ENCODE measurements at regions not wholly inside any gene's neighbourhood (a gene's known extent, or its start where the extent isn't known, plus 50 kb on each side); places are given as distances from the start of the nearest gene placed in this dataset.

DNA sequence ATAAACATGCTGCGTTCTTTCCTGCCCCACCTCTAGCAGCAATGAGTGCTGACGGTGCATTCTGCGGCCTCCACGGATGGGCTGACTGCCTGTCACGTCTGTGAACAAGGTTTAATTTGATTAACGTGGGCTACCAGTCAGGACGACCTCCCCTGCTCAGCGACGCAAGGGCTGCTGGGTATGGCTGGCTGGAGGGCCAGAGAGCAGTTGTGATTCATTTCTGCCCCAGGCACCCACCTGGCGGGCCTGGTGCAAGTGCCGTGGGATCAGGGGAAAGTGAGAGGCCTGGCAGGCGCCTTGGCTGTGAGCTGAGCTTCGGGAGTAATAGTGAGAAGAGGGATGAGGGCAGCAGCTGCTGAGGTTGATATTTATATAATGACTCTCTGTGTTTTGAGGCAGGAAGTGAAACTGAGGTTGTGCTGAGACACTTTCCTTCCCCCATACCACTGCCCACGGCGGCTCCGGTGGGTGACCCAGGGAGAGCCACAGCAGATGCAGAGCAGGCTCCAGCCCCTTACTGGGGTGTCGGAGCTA lies 190.4 kb upstream of the BCL6 start:
- no peak for DNase-seq

DNA sequence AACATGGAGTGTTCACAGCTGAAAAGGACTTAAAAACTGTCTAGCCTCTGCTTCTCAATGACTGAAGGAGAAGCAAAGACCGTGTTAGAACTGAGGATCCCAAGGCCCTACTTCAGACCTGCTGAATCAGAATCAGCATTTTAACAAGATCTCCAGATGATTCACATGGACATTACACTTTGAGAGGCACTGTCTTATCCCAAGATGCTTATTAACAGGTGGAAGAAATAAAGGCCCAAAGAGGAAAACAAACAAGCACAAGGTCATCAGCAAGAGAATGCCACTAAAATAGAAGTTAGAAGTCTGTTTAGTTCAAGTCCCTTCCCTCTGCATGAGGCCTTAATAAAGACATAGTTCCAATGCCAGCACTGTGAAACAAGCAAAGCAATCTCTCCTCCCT lies 191.4 kb upstream of the BCL6 start:
- DNase-seq = no peak

DNA sequence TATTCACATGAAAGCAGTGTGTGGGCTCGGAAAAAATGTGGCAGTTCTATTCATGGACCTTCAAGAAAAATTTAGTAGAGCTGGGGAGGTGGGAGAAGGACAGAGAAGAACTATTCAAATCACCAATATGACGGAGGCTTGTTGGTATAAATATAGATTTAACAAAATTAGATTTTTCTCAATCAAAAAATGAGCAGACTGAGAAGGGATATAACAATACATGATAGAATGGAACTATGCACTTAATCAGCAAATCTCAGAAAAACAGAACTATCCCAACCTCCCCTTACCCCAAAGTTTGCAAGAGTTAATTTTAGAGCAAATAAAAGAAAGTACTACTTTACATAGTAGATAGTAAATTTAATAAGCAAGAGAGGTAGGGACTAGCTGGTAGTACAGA lies 194.6 kb upstream of the BCL6 start:
- no peak for DNase-seq

DNA sequence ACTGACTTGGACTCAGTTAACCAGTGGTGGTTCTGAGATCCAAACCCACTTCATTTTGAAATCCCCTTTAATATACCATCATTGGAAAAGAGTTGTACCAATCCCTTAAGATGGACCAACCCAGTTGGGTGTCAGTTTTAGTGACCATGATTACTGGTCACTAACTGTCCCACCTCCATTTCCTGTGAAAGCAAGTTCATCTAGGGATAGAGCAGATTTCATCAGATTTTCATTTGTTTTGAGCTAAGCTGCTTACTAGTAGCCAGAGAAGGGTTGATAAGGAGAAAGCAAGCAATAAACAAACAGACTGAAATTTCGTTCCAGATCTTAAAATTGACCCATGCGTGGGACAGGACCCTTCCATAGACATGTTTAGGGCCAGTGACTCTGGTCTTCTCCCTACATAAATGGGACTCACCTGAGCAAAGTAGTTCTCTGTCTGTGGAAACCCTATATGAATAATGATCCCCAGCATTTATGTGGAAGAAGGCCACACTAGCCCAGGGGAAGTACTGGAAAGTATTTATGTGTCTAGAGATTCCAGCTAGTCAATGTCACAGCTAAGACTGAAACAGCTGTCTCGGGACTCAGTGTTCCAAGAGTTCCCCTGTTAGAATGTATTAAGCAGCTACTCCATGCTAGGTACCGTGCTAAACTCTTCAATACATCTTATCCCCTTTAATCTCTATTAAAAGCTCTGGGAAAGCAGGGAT lies 196.0 kb upstream of the BCL6 start:
- no peak for DNase-seq

DNA sequence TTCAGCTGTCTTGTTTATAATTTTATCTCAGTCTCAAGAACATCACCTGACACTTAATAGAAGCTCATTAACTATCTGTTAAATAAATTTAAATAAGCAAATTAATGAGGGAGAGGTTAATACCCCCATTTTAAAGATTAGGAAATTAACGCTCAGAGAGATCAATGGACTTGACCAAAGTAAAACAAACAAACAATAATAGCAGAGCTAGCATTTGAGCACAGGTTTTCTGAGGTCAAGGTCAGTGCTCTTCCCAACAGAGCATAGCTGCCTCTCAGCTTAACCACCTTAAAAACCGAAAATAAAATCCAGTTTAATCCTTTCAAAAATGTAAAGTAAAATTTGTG lies 196.6 kb upstream of the BCL6 start:
- DNase-seq = no peak

DNA sequence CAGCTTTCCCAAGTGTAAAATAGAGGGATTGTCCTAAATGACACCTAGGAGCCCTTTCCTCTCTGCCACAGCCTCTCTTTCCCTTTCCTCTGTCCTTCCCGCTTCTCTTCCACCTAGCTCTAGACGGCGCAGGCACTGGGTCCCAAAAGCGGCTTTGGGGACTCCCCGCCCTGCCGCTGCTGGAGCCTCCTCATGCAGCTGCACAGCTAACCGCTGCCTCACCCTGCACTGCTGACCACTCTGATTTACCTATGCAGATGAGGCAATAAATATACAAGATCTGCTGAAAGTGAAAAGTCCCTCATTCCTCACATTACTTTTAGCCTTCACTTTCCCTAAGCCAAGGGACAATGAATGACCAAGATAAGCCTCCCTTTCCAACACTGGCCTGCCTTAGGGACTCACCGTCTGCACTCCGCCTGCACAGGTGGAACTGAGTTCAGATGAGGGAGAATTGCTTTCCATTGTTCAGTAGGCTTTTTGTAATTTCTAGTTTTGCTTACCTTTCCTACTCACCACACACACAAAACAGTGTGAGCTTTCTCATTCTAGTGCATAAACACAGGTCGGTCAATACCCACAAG lies 197.5 kb upstream of the BCL6 start:
- no peak for DNase-seq

DNA sequence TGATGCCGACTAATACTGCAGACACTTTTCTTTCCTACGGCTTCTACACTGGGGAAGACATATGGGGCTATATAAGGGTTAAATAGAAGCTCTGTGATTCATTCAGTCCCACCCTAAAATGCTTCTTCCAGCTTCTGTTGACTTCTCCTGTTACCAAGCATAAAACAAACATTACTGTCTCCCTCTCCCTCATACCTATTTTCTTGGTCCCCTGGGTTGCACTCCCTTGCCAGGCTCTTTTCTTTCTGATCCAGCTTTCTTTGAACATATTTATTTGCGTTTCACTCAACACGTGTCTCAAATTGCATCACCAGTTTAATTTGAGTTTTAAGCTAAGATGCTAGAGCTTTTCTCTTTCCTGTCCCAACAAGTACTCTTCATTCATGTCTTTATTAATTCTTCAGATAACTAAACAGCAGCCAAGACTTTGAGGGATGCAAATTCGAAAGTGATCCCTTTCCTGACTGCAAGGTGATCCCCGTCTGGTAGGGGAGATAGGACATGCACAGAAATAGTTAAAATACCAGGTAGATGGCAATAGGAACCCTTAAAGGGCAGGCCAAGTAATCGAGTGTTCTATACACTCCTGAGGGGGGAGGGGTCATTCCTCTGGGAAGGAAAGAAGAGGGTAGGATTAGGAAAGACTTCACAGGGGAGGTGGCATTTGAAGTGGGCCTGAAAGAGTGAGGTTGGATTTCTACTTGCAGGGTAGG lies 198.6 kb upstream of the BCL6 start:
- DNase-seq = no peak

DNA sequence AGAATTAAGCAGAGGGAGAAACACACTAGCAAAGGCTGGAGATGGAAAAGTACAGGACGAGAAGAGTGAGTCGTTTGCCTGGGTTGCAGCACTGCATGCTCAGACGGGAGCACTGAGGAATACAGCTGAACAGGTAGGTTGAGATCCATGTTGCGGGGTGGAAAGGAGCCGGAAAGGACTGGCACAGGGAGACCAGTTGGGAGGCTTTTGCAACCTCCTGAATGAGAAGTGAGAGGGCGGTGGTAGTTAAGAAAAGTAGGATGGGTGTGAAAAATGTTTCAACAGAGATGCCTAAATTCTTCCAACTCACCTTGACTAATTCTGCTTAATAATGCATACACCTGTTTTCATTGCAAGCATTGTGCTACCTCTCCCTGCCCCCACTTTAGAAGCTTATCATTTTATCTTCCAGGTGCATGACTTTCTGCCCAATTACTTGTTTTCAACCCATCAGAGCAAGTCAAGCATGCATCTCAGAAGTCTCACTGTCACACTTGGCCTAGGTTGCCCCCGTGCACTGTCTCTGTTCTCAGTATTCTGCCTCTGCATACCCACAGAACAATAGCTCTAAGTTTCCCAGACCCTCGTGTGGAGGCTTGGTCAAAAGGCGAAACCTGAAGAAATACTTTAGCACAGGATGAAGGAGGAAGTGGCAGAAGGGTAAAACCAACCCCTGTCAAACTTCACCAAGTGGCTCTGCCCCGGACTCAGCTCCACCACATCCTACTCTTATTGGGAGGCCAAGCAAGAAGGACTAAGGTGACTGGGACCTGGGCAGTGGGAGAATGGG lies 199.3 kb upstream of the BCL6 start:
- DNase-seq = no peak

DNA sequence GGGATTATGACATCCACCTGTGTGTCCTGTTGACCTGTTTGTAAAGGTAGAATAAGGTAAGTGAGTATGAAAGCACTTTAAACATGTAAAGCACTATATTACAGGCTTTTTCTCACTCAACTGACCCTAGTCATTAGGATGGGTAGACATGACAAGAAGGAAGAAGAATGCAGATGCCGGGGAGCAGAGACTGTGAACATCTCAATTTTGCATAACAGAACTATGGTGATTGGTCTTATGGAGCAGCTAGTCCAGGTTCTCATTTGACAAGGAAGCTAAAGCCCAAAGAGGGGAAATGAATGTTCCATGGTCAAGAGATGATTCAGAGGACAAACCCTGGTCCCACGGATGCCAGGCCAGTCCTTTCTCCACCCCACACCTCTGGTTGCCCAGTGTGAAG lies 200.1 kb upstream of the BCL6 start:
- DNase-seq = no peak

DNA sequence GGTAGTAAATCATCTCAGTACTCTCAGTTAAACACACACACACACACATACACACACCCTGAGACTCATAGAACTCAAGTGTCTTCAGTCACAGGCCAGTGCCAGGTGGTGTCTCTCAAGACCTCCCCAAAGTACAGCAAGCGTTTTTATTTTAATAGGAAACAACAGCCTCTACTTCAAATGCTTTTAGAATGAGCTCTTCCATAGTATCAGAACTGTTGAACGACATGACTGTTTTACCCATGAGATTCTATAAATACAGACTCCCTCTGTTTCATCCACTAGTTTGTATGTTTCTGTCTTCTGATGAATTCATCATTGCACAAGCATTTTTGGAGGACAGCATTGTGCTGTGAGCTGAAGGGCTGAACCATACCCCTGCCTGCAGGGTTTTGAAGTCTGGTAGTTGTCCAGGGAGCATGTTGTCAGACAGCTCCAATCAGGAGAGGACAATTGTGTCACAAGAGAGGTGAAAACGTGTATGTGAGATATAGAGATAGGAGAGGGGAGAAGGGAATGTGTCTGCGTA lies 201.0 kb upstream of the BCL6 start:
- no peak for DNase-seq

DNA sequence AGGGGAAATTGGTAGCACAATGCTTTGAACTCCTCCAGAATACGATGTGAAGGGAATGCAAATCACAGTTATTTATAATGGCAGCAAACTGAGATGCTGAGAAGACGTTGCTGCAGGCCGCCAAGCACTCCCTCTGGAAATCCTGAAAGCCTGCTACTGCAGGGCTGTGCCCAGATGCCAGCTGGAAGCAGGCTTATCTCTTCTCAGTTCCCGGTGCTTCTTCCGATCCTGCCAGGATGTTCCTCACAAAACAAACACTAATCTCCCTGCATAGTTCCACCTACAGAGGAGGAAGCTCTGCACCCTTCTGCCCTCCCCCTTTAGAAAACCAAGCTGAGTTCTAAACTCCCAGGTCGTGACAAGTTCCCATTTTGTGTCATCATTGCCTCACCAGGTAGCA lies 201.7 kb upstream of the BCL6 start:
- no peak for DNase-seq

DNA sequence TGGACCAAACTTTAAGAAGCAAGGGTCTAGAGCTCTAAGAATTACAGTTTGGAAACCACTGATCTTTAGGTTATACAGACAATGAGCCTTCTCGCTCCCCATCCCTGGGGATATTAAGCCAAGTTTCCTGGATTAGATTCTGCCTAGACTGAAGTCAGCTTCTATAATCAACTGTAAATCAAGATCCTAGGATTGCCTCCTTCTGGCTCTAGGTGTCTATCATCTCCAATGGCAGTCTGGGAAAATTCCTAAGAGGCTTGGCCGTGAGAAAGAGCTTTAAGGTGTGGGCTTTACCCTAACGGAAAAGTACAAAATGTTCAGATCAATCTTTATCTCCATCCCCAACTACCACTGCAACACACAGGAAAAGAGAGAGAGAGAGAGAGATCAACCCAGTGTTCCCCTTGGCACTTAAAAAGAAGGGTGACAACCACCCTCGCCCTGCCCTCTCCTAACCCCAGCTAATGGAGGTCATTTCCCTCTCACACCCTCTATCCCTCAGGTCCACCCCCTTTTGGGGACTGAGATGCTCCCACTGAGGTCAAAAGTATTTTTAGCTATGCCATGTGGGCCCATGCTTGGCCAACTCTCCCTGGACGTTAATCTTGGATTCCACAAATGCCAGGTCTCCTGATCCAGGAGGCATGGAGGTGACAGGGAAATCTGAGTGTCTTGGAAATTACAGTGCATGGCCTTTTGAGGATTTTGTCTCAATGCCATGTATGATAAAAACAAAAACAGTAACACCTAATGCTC lies 202.8 kb upstream of the BCL6 start:
- no peak for DNase-seq

DNA sequence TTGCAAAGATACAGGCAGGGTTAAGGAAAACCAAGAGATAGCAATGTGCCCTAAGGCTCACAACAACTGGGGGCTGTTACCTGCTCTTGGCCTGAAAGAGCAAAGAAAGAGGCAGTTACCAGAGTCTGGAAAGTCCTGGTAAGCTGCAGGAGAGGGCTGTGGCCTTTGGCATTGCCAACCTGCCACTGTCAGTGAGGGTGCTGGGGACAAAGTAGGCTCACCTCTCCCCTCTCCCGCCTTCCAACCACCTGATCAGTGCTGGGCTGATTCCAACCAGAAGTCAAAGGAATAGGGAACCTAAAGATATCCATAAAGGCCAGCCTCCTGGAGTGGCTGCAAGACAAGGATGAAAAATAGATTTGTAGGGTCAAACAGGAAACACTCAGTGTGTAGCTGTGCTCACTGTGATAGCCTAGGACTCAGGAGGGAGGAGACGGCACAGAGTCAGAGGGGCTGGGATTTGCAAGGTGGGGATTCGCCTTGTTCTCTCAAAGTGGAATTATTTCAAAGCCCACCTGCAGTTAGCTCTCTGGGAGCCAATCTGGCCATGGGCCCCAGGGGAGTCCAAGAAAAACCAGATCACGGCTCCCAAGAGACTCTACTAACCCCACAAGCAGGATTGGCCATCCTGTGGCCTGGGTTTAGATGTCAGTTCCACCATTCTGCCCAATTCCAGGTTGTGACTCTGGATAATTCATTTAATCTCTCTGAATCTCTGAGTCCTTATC lies 204.0 kb upstream of the BCL6 start:
- DNase-seq = no peak

DNA sequence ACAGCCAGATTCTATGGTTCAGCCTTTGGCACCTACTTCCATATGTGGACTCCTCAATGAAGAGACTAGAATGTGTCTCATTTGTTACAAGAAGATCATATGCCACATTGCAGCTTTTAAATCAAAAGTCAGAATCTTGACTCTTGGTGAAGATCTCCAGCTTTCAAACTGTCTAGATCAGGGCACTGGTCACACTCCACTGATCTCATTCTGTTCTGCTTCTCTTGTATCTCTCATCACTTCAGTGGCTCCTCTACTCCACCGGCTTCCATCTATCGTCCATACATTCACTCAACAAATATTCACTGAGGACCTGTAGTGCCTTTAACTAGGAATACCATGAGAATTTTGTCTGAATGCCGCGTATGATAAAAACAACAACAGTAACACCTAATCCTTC lies 203.3 kb upstream of the LPP start:
- DNase-seq = no peak

DNA sequence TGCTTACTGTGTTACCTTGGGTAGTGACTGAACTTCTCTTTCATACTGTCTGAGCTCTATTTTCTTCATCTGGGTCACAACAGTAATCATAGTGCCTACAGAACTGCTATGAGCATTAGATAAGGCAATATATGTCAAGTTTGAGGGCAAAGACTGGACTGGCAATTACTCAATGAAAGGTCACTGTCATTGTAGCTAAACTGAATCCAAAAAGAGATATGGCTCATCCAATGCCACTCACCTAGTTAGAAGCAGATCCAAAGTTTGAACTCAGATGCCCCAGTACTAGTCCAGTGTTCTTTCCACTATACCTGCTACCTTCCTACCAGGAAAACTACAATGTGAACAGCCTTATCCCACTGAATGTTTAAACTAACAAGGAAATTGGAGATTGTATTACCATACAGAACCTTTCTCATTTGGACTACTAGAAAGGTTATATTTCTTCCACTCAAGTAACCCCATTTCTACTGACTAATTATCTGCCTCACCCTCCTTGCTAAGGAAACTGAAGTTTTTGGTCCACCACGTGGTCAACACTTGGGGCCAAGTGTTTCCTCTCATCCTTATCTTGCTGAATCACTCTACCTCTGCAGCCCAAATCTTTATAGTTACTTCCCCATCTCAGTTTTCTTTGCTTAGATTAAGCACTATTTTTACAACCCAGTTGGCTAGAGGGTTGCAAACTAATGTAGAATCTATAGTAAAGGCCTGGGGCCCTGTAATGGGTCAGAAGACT lies 202.3 kb upstream of the LPP start:
- no peak for DNase-seq

DNA sequence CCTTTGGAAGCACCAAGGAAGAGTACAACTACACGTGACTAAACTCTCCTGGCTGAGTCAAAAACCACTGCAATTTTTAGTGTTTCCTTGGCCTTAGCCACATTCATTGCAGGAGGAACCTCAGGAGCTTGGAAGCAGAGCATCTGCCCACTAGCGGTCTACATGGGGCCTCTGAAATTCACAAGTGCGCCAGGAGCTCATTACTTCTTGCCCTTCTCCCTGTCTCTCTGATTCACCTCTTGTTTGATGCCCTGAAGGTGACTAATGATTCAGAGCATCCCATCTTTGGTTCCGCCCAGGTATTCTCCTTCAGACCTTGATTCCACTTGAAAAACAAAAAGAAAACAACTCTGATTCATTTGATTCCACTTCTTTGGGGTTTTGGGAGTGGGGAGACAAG lies 201.1 kb upstream of the LPP start:
- no peak for DNase-seq

DNA sequence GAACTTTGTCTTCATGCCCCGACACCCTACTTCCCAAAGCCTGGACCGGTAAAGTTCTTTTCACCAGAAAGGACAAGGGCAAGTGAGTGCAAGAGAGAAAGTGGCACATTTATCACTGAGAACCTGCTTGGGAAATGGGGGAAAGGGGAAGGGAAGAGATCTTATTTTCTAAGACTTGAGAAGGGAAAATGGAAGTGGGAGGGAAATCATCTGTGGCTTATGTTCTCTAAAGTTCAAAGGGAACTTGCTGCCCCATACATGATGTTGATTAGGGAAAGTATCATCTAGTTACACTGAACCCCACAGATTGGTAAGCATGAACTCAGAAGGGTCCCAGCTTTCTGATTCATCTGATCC lies 199.5 kb upstream of the LPP start:
- DNase-seq = no peak

DNA sequence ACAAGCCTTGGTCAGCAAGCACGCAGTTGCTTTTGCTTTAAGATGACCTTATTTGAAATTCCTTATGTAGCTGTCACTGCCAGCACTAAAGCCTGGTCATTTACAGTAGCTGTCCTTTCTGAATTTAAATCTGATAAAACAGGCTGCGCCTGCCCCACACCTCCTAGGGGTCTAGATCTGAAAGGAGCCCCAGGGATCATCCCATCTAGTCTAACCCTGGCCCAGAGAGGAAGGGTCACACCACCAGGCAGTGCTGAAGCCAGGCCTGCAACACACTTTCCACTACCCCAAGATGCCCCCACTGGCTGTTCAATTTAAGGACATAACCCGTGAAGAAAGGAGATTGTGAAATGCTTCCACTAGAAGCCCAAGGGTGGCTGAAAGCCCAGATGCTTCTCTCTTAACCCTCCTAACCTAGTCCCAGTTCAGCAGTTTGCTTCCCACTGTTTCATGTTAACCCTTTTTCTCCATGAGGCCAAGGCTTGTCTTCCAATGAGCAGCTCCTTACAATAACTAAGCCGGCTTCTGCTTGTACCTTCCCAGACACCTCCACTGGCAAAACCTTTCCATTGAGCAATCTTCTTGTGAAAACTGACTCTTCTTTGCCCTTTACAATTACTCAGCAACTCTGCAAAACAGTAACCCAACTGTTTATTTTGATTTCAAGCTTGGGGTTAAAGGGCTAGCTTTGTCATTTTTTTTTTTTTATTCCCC lies 198.9 kb upstream of the LPP start:
- no peak for DNase-seq

DNA sequence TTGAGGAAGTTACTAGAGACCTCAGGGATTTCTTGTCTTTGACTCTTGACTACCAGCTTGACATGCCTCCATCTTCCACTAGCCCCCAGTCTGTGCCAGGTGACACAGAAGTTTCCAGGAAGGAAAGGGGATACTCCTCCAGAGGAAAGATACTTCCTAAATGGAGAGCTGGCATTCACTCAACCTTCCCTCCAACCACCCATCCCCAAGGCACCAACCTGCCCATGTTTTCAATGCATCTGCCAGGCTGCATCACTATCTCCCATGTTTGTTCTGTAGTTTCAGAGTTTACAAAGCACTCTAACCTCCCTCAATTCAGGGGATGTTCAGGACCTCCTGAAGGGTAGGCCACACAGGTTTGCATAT lies 198.4 kb upstream of the LPP start:
- no peak for DNase-seq

DNA sequence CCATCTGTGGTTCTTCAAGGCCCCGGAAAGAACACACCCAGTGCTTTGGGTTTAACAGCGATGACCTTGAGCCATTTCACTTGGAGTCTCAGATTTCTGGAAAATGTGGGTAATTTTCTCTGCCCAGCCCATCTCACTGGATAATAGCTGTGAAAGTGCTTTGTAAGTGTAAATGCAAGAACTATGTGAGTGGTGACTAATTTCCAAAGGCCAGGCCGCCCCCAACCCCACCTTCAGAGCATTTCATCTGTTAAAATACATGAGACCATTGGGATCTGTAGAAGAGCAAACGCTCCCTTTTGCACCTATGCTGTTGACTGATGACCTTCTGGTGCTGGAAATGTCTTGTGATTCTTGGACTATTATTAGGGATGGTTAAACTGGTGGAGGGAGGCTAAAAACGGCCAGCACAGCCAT lies 196.8 kb upstream of the LPP start:
- no peak for DNase-seq

DNA sequence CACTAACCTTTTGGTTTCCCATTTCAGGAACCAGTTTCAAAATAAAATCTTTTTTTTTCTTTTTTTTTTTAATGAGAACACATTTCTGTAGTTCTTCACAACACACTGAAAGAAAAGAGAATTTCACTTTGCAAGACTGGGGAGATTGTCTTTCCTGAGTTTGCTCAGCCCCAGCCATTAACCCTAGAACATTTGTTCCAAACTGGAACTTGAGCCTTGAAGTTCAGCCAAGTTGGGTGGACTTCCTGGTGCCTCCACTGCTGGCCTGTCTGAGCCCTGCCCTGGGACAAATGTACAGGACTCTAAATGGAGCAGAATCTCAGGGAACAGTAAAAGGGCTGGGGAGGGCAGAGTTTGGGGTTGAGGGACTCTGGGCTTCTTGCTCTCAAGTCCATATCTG lies 196.4 kb upstream of the LPP start:
- no peak for DNase-seq

All from activated CD4-positive, alpha-beta T cell treated with anti-CD3 and anti-CD28 coated beads for 1 hour (primary cell).